ENCODE measurements at regions not wholly inside any gene's neighbourhood (a gene's known extent, or its start where the extent isn't known, plus 50 kb on each side); places are given as distances from the start of the nearest gene placed in this dataset.
"Not testable (repeated sequence)": the region's sequence is repeated elsewhere in the genome, so short reads cannot be mapped to it uniquely, and the experiment has no call there.

GRCh38 chr7:87007038-87007437 is 52.4 kb downstream of the ELAPOR2 start:
- no peak overlapping the region for H3K27ac ChIP-seq (ENCODE audit: low read depth, low read length)

GRCh38 chr7:87004956-87005355 is 54.5 kb downstream of the ELAPOR2 start:
- Histone ChIP-seq H3K36me3 (ENCODE audit: control insufficient read depth, insufficient read depth, low read length) (no peaks in the 10 kb centered on the region), H3K4me3 (ENCODE audit: low read length) (no peak overlapping the region), H3K27ac (ENCODE audit: low read depth, low read length) (no peak overlapping the region), H3K9ac (ENCODE audit: low read length) (no peak overlapping the region), H3K4me1 (ENCODE audit: control insufficient read depth, insufficient read depth, low read length) (peaks cover 2% of the 10 kb centered on the region), H3K27me3 (ENCODE audit: control insufficient read depth, insufficient read depth, low read length) (no peaks in the 10 kb centered on the region)

More at GRCh38 chr7:87007038-87007437, 52.4 kb downstream of the ELAPOR2 start:
- no peaks in the 10 kb centered on the region for H3K36me3 ChIP-seq (ENCODE audit: control insufficient read depth, insufficient read depth, low read length)
- H3K9ac ChIP-seq (ENCODE audit: low read length) = no peak overlapping the region
- H3K4me1 ChIP-seq (ENCODE audit: control insufficient read depth, insufficient read depth, low read length) = no peaks in the 10 kb centered on the region
- no peak overlapping the region for H3K4me3 ChIP-seq (ENCODE audit: low read length)
- H3K27me3 ChIP-seq (ENCODE audit: control insufficient read depth, insufficient read depth, low read length) = no peaks in the 10 kb centered on the region

DNA sequence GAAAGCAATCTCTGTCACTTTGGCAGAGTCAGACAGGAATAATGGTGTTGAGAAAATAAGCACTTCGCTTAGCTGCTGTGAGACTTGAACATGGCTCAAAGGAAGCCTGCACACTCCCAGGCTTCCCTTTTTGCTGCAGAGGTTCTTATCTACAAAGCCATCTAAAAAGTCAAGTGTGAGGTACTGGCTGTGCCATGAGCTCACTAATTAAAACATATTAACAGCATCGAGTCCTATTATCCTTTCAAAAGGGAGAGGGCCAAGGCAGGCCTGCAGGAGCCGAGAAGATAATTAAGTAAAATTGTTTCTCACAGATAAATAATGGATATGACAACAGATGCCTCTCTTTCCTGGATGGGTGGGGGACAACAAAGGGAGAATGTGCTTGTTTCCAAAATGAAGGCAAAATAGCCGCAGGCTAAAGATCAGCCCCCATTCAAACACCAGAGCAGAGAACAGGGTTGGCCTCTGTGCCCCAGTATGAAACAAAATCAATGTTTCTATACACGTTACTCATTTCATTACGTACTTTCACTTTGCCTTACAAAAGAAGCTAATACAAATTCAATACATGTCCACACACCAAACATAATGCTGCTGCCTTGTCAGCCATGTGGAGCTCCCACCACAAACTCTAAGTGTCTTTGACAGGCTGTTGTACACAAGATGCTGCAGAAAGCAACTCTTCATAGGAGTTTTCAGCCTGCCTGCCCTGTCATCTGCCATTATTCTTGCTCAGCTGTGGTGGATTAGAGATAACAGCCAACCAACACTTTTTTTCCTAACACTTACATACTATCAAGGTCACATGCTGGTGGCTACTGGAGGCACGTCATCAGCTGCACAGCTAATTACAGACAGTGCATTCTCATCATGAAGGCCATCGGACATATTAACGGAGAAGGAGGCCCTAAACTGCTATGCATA is 55.3 kb downstream of the ELAPOR2 start:
- no peak overlapping the region for H3K9ac ChIP-seq (ENCODE audit: low read length)
- no peak overlapping the region for H3K27ac ChIP-seq (ENCODE audit: low read depth, low read length)
- H3K4me1 ChIP-seq (ENCODE audit: control insufficient read depth, insufficient read depth, low read length) = peaks cover 2% of the 10 kb centered on the region
- no peaks in the 10 kb centered on the region for H3K27me3 ChIP-seq (ENCODE audit: control insufficient read depth, insufficient read depth, low read length)
- no peak overlapping the region for H3K4me3 ChIP-seq (ENCODE audit: low read length)
- H3K36me3 ChIP-seq (ENCODE audit: control insufficient read depth, insufficient read depth, low read length) = no peaks in the 10 kb centered on the region

DNA sequence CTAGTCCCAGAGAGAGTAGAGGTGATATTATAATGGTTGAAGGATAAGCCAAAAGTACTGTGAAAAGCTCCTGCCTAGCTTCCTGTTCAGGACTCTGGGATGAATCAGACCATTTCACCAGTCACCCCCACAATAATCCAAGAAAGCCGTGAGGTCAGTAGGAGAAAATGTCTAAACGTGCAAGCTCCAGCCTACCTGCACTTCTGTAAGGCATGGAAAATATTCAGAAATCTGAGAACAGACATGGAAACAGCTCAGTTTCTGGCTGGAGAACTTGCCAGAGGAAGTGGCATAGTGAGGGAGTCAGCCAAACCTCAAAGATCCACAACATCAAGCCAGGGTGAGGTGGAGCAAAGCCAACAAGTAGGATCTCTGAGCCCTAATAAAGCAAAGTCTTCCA is 58.2 kb downstream of the ELAPOR2 start:
- no peak overlapping the region for H3K9ac ChIP-seq (ENCODE audit: low read length)
- no peak overlapping the region for H3K27ac ChIP-seq (ENCODE audit: low read depth, low read length)

DNA sequence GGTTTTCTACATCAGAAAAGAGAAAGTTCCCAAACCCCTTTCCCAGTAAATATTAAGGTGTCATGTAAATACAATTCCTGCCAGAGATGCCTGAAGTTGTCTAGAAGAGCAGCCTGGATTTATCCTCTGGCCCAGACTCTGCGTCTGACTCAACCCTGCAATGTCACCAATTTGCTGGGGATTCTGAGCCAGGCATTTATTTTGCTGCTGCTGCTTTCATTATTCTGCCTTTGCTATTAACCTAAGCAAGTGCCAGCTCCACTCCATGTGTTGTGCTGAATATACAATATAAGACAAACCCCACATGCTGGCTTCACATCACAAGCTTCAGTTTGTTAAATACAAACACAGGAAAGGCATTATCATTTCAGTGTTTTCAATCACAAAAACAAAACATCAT is 59.1 kb downstream of the ELAPOR2 start:
- H3K4me1 ChIP-seq (ENCODE audit: control insufficient read depth, insufficient read depth, low read length) = peaks cover 2% of the 10 kb centered on the region
- H3K27ac ChIP-seq (ENCODE audit: low read depth, low read length) = no peak overlapping the region
- no peaks in the 10 kb centered on the region for H3K27me3 ChIP-seq (ENCODE audit: control insufficient read depth, insufficient read depth, low read length)
- no peaks in the 10 kb centered on the region for H3K36me3 ChIP-seq (ENCODE audit: control insufficient read depth, insufficient read depth, low read length)
- no peak overlapping the region for H3K9ac ChIP-seq (ENCODE audit: low read length)
- no peak overlapping the region for H3K4me3 ChIP-seq (ENCODE audit: low read length)

More for the DNA sequence above, 58.2 kb downstream of the ELAPOR2 start:
- no peak overlapping the region for H3K4me3 ChIP-seq (ENCODE audit: low read length)
- H3K27me3 ChIP-seq (ENCODE audit: control insufficient read depth, insufficient read depth, low read length) = no peaks in the 10 kb centered on the region
- H3K4me1 ChIP-seq (ENCODE audit: control insufficient read depth, insufficient read depth, low read length) = peaks cover 2% of the 10 kb centered on the region
- no peaks in the 10 kb centered on the region for H3K36me3 ChIP-seq (ENCODE audit: control insufficient read depth, insufficient read depth, low read length)

DNA sequence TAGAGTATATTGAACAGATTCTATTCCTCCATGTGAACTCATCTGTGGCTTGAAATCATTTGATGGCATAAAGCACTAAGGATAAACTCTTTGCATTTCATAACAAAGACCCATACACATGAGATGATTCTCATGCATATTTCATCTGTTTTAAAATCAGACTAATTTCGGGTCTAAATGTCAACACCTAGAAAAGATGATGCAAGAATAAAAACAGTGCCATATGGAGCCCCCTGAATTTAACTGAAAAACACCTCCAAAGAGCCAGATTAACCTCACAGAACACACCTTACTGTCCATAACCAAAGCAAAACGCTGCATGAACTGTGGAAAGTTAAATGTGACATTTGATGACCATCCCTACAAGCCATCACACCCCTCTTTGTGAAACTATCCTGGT is 59.7 kb downstream of the ELAPOR2 start:
- Histone ChIP-seq H3K36me3 (ENCODE audit: control insufficient read depth, insufficient read depth, low read length) (no peaks in the 10 kb centered on the region), H3K27ac (ENCODE audit: low read depth, low read length) (no peak overlapping the region), H3K4me3 (ENCODE audit: low read length) (no peak overlapping the region), H3K27me3 (ENCODE audit: control insufficient read depth, insufficient read depth, low read length) (no peaks in the 10 kb centered on the region), H3K4me1 (ENCODE audit: control insufficient read depth, insufficient read depth, low read length) (peaks cover 2% of the 10 kb centered on the region), H3K9ac (ENCODE audit: low read length) (no peak overlapping the region)

GRCh38 chr7:86995814-86996213 is 63.6 kb downstream of the ELAPOR2 start:
- Histone ChIP-seq H3K27ac (ENCODE audit: low read depth, low read length) (no peak overlapping the region), H3K4me3 (ENCODE audit: low read length) (no peak overlapping the region), H3K27me3 (ENCODE audit: control insufficient read depth, insufficient read depth, low read length) (no peaks in the 10 kb centered on the region), H3K4me1 (ENCODE audit: control insufficient read depth, insufficient read depth, low read length) (peaks cover 2% of the 10 kb centered on the region), H3K36me3 (ENCODE audit: control insufficient read depth, insufficient read depth, low read length) (no peaks in the 10 kb centered on the region), H3K9ac (ENCODE audit: low read length) (no peak overlapping the region)

DNA sequence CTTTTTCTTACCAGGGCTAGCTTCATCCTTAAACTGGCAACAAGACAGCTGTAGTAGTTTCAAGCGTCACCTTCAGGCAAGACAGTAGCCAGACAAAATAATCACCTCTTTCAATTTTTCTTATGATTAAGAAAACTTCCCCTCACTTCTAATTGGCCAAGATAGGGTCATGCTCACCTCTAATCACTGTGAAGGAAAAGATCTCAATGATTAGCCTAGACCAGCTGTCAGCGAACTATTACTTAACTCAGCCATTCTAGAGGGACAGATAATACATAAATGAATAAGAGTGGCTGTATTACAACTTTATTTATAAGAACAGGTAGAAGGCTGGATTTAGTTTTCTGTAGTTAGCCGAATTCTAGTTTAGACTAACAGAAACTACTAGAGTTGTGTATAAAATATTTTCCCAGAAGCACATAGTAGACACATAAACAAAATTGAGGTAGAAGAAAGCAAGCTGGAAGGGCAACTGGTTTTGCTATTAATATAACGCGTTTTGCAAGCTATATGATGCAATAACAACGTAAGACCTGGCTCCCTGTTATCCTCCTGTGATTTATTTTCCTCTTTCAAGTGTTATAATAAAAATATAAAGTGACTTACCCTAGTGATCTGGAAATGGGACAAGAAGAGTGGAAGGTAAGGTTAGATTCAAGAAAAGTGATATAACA is 64.3 kb downstream of the ELAPOR2 start:
- Histone ChIP-seq H3K27me3 (ENCODE audit: control insufficient read depth, insufficient read depth, low read length) (no peaks in the 10 kb centered on the region), H3K36me3 (ENCODE audit: control insufficient read depth, insufficient read depth, low read length) (no peaks in the 10 kb centered on the region), H3K9ac (ENCODE audit: low read length) (no peak overlapping the region), H3K4me3 (ENCODE audit: low read length) (no peak overlapping the region), H3K4me1 (ENCODE audit: control insufficient read depth, insufficient read depth, low read length) (no peaks in the 10 kb centered on the region), H3K27ac (ENCODE audit: low read depth, low read length) (no peak overlapping the region)

GRCh38 chr7:86991771-86992191 is 67.7 kb downstream of the ELAPOR2 start:
- Histone ChIP-seq H3K36me3 (ENCODE audit: control insufficient read depth, insufficient read depth, low read length) (no peaks in the 10 kb centered on the region), H3K27ac (ENCODE audit: low read depth, low read length) (no peak overlapping the region), H3K9ac (ENCODE audit: low read length) (no peak overlapping the region), H3K4me3 (ENCODE audit: low read length) (no peak overlapping the region), H3K27me3 (ENCODE audit: control insufficient read depth, insufficient read depth, low read length) (no peaks in the 10 kb centered on the region), H3K4me1 (ENCODE audit: control insufficient read depth, insufficient read depth, low read length) (no peaks in the 10 kb centered on the region)

DNA sequence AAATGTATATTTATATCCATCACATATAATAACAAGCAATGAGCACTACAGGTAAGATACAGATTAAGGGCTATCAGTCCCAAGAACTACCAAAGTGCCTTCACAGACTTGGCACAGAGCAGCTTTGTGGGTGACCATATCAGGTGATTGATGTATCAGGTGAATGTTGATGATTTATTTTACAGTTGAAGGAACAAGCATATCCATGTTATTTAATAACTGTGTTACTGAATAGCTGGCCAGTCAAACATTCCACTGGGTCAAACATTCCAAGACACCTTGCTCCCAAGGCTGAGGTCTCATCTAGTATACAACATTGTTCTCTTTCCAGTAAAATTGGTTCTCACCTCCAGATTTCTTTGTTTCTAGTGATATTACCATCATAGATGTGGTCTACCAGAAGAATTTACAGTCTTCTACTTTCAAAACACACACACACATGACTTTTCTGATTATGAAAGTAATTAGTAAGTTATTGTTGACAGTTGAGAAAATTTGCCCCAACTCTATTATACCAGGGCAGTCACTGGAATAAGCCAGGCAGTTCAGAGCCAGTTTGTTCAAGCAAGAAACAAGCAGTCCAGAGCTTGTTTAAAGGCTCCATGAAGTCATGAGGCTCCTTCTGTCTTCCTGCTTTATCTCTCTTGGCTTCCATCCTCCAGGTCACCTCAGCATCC is 68.2 kb downstream of the ELAPOR2 start:
- no peak overlapping the region for H3K9ac ChIP-seq (ENCODE audit: low read length)
- H3K27me3 ChIP-seq (ENCODE audit: control insufficient read depth, insufficient read depth, low read length) = no peaks in the 10 kb centered on the region
- H3K36me3 ChIP-seq (ENCODE audit: control insufficient read depth, insufficient read depth, low read length) = no peaks in the 10 kb centered on the region
- no peak overlapping the region for H3K27ac ChIP-seq (ENCODE audit: low read depth, low read length)
- H3K4me3 ChIP-seq (ENCODE audit: low read length) = no peak overlapping the region
- H3K4me1 ChIP-seq (ENCODE audit: control insufficient read depth, insufficient read depth, low read length) = no peaks in the 10 kb centered on the region

- no peak overlapping the region for H3K9ac ChIP-seq (ENCODE audit: low read length)
- no peaks in the 10 kb centered on the region for H3K4me1 ChIP-seq (ENCODE audit: control insufficient read depth, insufficient read depth, low read length)
- no peaks in the 10 kb centered on the region for H3K36me3 ChIP-seq (ENCODE audit: control insufficient read depth, insufficient read depth, low read length)
- H3K27ac ChIP-seq (ENCODE audit: low read depth, low read length) = no peak overlapping the region
- H3K27me3 ChIP-seq (ENCODE audit: control insufficient read depth, insufficient read depth, low read length) = no peaks in the 10 kb centered on the region
- H3K4me3 ChIP-seq (ENCODE audit: low read length) = no peak overlapping the region
Measured at GRCh38 chr7:86989407-86989806, 70.0 kb downstream of the ELAPOR2 start.

GRCh38 chr7:86987834-86988233 is 71.6 kb downstream of the ELAPOR2 start:
- not testable (repeated sequence) for H3K4me3 ChIP-seq (ENCODE audit: low read length); H3K4me1 ChIP-seq (ENCODE audit: control insufficient read depth, insufficient read depth, low read length); H3K36me3 ChIP-seq (ENCODE audit: control insufficient read depth, insufficient read depth, low read length); H3K27me3 ChIP-seq (ENCODE audit: control insufficient read depth, insufficient read depth, low read length); H3K27ac ChIP-seq (ENCODE audit: low read depth, low read length); H3K9ac ChIP-seq (ENCODE audit: low read length)

All from rectal smooth muscle tissue (tissue), 1 donor.